ENCODE measurements at regions not wholly inside any gene's neighbourhood (a gene's known extent, or its start where the extent isn't known, plus 50 kb on each side); places are given as distances from the start of the nearest gene placed in this dataset.
"Not testable (repeated sequence)": the region's sequence is repeated elsewhere in the genome, so short reads cannot be mapped to it uniquely, and the experiment has no call there.

DNA sequence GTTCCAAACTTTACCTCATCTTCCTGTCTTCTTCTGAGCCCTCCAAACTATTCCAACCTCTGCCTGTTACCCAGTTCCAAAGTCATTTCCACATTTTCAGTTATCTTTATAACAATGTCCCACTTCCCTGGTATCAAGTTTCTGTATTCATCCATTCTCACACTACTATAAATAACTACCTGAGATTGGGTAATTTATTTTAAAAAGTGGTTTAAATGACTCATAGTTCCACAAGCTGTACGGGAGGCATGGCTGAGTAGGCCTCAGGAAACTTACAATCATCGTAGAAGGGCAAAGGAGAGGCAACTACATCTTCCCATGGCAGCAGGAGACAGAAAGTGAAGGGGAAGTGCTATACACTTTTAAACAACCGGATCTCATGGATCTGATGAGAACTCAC, 428.5 kb upstream of the RGS18 start:
- H3K27ac ChIP-seq, result no peak overlapping the region

DNA sequence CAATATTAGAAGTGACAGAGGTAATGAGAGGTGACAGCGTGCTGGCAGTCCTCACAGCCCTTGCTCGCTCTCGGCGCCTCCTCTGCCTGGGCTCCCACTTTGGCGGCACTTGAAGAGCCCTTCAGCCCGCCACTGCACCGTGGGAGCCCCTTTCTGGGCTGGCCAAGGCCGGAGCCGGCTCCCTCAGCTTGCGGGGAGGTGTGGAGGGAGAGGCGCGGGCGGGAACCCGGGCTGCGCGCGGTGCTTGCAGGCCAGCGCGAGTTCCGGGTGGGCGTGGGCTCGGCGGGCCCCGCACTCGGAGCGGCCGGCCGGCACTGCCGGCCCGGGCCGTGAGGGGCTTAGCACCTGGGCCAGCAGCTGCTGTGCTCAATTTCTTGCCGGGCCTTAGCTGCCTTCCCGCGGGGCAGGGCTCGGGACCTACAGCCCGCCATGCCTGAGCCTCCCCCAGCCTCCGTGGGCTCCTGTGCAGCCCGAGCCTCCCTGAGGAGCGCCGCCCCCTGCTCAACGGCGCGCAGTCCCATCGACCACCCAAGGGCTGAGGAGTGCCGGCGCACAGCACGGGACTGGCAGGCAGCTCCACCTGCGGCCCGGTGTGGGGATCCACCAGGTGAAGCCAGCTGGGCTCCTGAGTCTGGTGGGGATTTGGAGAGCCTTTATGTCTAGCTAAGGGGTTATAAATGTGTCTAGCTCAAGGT, 426.5 kb upstream of the RGS18 start:
- H3K27ac ChIP-seq, result not testable (repeated sequence)

More for the DNA sequence above, 428.5 kb upstream of the RGS18 start:
- TF ChIP-seq, protein P1, sequence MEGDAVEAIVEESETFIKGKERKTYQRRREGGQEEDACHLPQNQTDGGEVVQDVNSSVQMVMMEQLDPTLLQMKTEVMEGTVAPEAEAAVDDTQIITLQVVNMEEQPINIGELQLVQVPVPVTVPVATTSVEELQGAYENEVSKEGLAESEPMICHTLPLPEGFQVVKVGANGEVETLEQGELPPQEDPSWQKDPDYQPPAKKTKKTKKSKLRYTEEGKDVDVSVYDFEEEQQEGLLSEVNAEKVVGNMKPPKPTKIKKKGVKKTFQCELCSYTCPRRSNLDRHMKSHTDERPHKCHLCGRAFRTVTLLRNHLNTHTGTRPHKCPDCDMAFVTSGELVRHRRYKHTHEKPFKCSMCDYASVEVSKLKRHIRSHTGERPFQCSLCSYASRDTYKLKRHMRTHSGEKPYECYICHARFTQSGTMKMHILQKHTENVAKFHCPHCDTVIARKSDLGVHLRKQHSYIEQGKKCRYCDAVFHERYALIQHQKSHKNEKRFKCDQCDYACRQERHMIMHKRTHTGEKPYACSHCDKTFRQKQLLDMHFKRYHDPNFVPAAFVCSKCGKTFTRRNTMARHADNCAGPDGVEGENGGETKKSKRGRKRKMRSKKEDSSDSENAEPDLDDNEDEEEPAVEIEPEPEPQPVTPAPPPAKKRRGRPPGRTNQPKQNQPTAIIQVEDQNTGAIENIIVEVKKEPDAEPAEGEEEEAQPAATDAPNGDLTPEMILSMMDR (IDR thresholded peaks at IDR 0.05), result no peak
- no peak for TF ChIP-seq ZFX (IDR thresholded peaks at IDR 0.05; ENCODE audit: borderline replicate concordance)

DNA sequence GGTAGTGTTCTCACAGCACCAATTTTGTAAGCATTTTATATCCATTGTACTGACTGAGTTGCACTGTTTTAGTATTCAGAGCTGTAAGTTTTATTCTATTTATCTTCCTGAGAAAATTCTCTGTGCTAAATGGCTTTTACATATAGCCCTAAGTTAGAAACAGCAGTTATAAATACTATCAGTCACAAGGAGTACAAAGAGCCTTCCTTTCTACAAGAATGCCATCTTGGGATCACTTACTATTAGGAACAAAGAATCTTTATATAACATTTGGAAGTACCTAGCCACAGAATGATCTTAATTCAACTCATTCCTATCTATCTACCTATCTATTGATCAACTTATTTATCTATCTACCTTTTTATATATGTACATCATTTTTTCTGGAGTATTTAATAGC, 423.9 kb upstream of the RGS18 start:
- no peak overlapping the region for H3K27ac ChIP-seq
- TF ChIP-seq ZFX (IDR thresholded peaks at IDR 0.05; ENCODE audit: borderline replicate concordance), result no peak
- TF ChIP-seq, protein P1 (IDR thresholded peaks at IDR 0.05), result no peak

DNA sequence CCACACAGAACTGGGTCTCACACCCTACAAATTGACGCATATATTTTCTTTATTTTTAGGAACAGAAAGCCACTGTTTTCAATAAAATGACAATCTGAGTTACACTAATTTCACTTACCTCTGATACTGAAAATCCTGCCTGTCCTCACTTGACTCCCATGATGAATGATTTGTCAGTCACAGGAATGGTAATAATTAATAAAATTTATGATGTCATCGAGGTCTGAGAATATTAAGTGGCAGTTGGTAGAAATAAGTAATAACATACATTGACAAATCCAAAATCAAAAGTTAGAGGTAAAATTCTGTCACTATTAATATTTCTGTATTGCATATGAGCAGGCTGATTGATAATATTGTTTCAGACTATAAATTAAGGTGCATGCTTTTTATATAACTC, 418.7 kb upstream of the RGS18 start:
- H3K27ac ChIP-seq, result no peak overlapping the region
- TF ChIP-seq, protein P1 (IDR thresholded peaks at IDR 0.05), result no peak
- no peak for TF ChIP-seq ZFX (IDR thresholded peaks at IDR 0.05; ENCODE audit: borderline replicate concordance)

DNA sequence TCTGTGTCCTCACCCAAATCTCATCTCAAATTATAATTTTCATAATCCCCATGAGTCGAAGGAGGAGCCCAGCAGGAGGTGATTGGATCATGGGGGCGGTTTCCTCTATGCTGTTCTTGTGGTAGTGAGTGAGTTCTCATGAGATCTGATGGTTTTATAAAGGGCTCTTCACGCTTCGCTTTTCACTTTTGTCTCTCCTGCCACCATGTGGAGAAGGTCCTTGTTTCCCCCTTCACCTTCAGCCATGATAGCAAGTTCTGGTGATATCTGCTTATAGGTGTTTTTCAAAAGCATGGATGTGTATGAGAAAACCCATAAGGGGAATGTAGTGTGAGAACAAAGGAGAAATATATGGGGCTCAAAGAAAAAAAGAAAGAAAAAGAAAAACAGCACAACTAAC, 405.9 kb upstream of the RGS18 start:
- TF ChIP-seq, protein P1 (IDR thresholded peaks at IDR 0.05), result peak; percentile 28; the same call in 1 of the 2 replicates
- TF ChIP-seq ZFX (IDR thresholded peaks at IDR 0.05; ENCODE audit: borderline replicate concordance), result no peak
- H3K27ac ChIP-seq, result no peak overlapping the region

DNA sequence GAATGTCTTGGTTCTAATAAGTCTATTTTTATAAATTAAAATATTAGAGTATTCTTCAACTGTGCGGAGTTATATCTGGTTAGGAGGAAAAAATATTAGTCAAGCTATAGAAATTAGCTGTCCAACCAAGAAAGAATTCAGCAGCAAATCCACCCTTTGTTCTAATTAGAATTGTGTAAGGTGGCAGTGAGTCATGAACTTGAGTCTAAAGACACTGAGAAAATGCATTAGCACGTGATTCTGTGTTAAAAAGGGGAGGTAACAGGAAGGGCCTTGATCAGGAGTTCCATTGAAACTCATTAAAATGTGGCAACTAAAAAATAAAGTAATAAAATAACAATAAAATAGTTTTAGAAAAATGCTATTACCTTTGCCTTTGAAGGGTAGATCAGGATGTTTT, 398.2 kb upstream of the RGS18 start:
- TF ChIP-seq, protein P1 (IDR thresholded peaks at IDR 0.05), result no peak
- TF ChIP-seq ZFX (IDR thresholded peaks at IDR 0.05; ENCODE audit: borderline replicate concordance), result no peak
- H3K27ac ChIP-seq, result no peak overlapping the region

DNA sequence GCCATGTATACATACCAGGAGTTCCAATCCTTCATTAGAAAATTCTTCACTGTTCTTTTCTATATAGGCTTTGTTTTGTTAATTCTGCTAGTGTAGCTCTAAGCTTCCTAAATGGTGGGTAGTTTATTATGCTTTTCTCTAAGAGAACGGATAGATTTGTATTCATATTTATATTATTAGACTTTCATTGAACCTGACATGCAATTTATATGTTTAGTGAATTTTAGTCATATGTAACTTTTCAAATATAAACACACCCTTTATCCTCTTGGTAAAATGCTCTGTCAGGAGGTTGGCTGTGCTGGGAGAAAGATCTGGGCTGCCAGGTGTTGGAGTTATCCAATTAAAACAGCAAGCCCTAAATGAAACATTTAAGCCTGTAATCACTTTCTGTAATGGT, 369.7 kb upstream of the RGS18 start:
- no peak for TF ChIP-seq ZFX (IDR thresholded peaks at IDR 0.05; ENCODE audit: borderline replicate concordance)
- TF ChIP-seq, protein P1 (IDR thresholded peaks at IDR 0.05), result no peak
- H3K27ac ChIP-seq, result no peak overlapping the region

DNA sequence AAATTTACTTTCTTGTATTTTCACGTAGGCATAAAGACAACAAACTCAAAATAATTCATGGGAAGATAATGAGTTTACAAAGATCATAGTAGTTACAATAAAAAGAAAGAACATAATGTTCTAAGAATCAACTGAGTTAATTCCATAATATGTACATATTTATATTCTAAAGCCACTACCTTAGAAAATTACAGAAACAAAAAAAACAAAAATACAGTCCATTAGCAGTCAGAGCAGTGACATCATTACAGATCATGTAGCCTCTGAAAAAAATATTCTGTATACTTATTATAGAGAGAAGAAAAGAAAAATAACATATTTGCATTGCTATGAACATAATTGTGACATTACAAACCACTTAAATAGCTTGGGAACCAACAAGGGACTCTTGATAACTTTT, 360.1 kb upstream of the RGS18 start:
- no peak overlapping the region for H3K27ac ChIP-seq
- TF ChIP-seq ZFX (IDR thresholded peaks at IDR 0.05; ENCODE audit: borderline replicate concordance), result no peak
- TF ChIP-seq, protein P1 (IDR thresholded peaks at IDR 0.05), result no peak

Measured in 22Rv1 (cell line).